Activated gamma-delta T cell (primary cell): ENCODE measurements at regions not wholly inside any gene's neighbourhood (a gene's known extent, or its start where the extent isn't known, plus 50 kb on each side); places are given as distances from the start of the nearest gene placed in this dataset.

ENCODE experiments used
- DNase-seq: peaks from one replicate; lab custom pipeline; 2025; lab: John Stamatoyannopoulos, UW

DNA sequence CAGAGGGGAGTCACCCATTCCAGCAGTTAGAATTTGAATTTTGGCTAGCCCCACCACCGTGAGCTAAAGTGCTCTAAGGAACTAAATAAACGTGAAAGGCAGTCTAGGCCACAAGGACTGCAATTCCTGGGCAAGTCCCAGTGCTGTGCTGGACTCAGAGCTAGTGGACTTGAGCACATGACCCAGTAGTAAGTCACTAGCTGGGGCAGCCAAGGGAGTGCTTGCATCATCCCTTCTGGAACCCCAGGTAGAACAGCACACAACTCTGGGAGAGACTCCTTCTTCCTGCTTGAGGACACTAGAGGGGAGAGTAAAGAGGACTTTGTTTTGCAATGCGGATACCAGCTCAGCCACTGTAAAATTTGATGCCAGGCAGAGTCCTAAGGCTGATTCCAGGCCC lies 672.2 kb downstream of the CPS1 start:
- no peak for DNase-seq

- no peak for DNase-seq
Observed at GRCh38 chr2:211237586-211238275, 681.3 kb downstream of the CPS1 start.

DNA sequence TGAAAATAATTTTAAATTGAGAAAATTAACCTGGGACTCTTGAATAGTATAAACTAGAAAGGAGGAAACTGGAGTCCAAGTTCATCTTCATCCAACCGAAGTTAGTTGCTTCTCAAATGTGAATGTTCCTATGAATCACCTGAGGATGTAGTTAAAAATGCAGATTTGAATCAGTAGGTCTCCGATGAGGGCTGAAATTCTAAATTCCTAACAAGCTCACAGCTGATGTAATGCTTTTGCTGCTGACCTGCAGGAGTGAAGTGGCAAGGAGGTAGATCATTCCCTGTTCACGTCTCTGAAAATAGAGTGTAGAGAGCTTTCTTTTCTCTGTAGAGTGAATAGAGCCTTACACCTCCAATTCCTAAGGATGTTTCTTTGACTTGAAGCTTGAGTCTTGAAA lies 685.5 kb downstream of the CPS1 start:
- no peak for DNase-seq

DNA sequence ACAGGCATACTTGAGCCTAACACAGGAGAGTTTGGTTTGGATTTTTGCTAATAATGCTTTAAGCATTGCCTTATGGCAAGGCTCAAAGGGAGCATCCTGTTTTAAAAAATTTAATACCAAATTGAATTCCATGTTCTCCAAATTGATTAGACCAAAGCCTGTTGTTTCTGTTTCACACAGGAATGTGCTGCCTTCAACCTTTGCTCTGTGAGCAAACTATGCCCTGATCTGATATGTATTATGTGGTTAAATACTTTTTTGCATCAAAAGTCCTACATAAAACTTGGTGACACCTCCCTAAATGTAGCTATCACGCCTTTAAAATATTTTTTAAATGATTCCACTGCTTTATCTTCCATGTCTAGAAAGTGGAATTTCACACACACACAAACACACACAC lies 691.4 kb downstream of the CPS1 start:
- no peak for DNase-seq

- DNase-seq, result no peak
Observed at GRCh38 chr2:211248841-211249240, 692.4 kb downstream of the CPS1 start.

GRCh38 chr2:211251016-211251415 lies 694.6 kb downstream of the CPS1 start:
- no peak for DNase-seq

DNA sequence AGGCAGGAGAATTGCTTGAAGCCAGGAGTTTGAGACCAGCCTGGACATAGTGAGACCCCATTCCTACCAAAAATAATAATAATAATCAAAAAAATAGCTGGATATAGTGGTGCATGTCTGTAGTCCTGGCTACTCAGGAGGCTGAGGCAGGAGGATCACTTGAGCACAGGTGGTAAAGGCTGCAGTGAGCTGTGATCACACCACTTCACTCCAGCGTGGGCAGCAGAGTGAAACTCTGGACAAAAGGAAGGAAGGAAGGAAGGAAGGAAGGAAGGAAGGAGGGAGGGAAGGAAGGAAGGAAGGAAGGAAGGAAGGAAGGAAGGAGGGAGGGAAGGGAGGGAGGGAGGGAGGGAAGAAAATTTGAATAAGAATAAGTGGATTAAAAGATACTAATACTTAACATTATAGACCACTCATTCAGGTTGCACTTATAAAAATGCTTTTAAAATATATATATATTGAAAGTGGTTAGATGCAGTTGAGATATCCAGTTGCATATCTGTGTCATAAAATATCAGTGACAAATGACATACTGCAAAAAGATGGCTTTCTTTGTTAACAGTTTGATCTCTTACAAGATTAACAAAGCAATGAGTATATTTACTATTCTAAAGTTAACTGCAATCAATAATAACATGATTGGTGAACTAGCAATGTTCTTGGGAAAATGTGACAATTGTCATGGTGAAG lies 702.4 kb downstream of the CPS1 start:
- no peak for DNase-seq

DNA sequence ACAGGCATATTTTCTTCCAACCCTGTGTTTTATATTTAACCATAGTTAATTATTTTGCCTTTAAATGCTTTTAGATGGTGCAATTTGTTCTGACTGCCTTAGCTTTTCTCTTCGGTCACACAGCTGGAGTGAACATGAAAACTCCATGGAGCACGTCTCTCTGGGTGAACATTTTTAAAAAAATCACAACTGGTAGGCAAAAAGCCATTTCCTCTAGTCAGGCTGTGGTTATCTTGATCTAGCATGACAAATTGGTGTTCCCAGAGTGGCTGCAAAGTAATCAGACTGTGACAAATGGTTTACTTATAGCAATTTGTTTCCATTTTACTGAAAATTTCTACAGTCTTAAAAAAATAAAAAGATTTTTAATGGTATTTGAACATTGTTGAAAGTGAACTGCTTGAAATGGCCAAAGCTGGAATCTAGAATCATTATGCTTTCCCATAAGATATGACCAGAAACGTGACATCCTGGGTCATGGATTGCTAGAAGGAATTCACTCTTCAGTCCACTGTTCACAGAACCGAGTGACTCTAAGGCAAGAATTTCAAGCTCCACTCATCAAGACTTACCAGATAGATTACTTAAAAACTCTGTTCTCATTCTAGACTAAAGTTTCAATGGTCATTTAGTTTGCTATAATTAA lies 703.6 kb downstream of the CPS1 start:
- no peak for DNase-seq

- DNase-seq, result no peak
Observed at GRCh38 chr2:211270257-211270656, 713.9 kb downstream of the CPS1 start.

DNA sequence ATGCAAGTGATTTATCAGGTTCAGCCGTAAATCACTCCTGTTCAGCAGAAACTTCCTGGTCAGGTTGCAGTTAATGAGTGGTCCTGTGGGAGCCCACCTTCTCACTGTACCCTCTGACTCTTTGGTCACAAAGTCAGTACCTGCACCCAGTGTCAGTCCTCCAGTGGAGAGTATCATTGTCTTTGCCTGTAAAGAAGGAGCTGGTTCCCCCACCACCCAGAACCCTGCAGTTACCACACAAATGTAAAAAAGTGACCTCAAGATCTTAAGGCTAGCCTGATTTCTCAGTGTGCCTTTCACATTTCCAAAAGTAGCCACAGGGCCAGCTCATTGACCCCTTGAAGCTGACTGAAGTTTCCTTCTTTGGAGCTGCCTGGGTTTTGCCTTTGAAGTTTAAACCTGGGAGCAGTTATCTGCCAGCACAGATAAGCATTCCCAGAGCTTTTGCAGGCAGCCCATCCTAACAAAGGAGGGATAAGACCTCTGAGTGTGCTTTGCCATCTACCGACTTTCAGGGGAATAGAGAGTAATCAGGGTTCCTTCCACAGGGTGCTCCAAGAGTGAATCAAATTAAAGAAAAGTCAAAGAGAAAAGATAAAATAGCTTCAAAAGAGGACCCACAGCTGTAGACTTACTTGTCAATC lies 725.2 kb downstream of the CPS1 start:
- DNase-seq, result no peak

GRCh38 chr2:211302676-211303075 lies 746.3 kb downstream of the CPS1 start:
- no peak for DNase-seq

- no peak for DNase-seq
Observed at GRCh38 chr2:211306929-211307328, 750.5 kb downstream of the CPS1 start.
